ENCODE measurements at regions not wholly inside any gene's neighbourhood (a gene's known extent, or its start where the extent isn't known, plus 50 kb on each side); places are given as distances from the start of the nearest gene placed in this dataset.

- no peaks in the 10 kb centered on the region for H3K9me3 ChIP-seq (ENCODE audit: insufficient read depth in 2 of 2, low read depth in 1 of 2, low read length in 1 of 2)
- no peak overlapping the region for H4K91ac ChIP-seq (replicated peaks; ENCODE audit: insufficient read length, low read length)
- no peak overlapping the region for H3K23ac ChIP-seq (ENCODE audit: insufficient read length)
- H3K79me1 ChIP-seq (ENCODE audit: low read depth, low read length), result no peaks in the 10 kb centered on the region
- no peak overlapping the region for H3K14ac ChIP-seq (ENCODE audit: insufficient read length)
- H4K5ac ChIP-seq (ENCODE audit: insufficient read length, low read depth, low read length), result no peak overlapping the region
- H3K4ac ChIP-seq (replicated peaks; ENCODE audit: insufficient read length, low read depth, low read length), result no peak overlapping the region
- H3K4me1 ChIP-seq (replicated peaks in 1 of 4; ENCODE audit: control insufficient read depth in 3 of 4, insufficient read depth in 4 of 4, low read length in 3 of 4), result no peaks in the 10 kb centered on the region
- H2AFZ ChIP-seq (ENCODE audit: low read length), result no peak overlapping the region
- H3K23me2 ChIP-seq (ENCODE audit: low read depth, low read length), result no peaks in the 10 kb centered on the region
- no peaks in the 10 kb centered on the region for H3K27me3 ChIP-seq (replicated peaks in 1 of 4; ENCODE audit: control insufficient read depth in 3 of 4, extremely low read depth in 1 of 4, insufficient read depth in 3 of 4, low read length in 3 of 4)
- no peak overlapping the region for H3K27ac ChIP-seq (ENCODE audit: low read depth, low read length)
- no peak overlapping the region for H2BK12ac ChIP-seq (ENCODE audit: low read depth, low read length)
- H3K9ac ChIP-seq (replicated peaks in 1 of 4; ENCODE audit: extremely low read depth in 1 of 4, low read depth in 3 of 4, low read length in 3 of 4), result no peak overlapping the region
- H2BK15ac ChIP-seq (ENCODE audit: low read length), result no peak overlapping the region
- no peak overlapping the region for H2BK5ac ChIP-seq (ENCODE audit: low read depth, low read length)
- H3K36me3 ChIP-seq (ENCODE audit: control insufficient read depth in 2 of 4, insufficient read depth in 4 of 4, low read length in 3 of 4), result no peaks in the 10 kb centered on the region
- H3K4me3 ChIP-seq (ENCODE audit: extremely low read depth in 1 of 4, insufficient read depth in 2 of 4, low read depth in 3 of 4, low read length in 4 of 4), result no peak overlapping the region
- H3K4me2 ChIP-seq (ENCODE audit: insufficient read depth in 1 of 2, low read depth in 2 of 2, low read length in 2 of 2), result no peak overlapping the region
- no peak for TF ChIP-seq E2F6 (IDR thresholded peaks at IDR 0.05)
- TF ChIP-seq BCL11A (IDR thresholded peaks at IDR 0.05; ENCODE audit: low read depth in 2 of 2, low read length in 2 of 2), result no peak
- TF ChIP-seq RFX5 (IDR thresholded peaks at IDR 0.05; ENCODE audit: borderline replicate concordance, low read depth, low read length), result no peak
- TF ChIP-seq CBX8 (IDR thresholded peaks at IDR 0.05; ENCODE audit: borderline replicate concordance, low read depth, low read length), result no peak
- no peak for TF ChIP-seq TBP (IDR thresholded peaks at IDR 0.05; ENCODE audit: low read depth, low read length)
- no peak for TF ChIP-seq CREB1 (IDR thresholded peaks at IDR 0.05)
- CTCF ChIA-PET (ENCODE audit: partially characterized antibody), result no interaction called here
- POLR2A ChIA-PET (ENCODE audit: partially characterized antibody), result no interaction called here
- no peak overlapping the region for H2AK5ac ChIP-seq (ENCODE audit: low read depth, low read length)
- H2BK20ac ChIP-seq (ENCODE audit: low read length), result no peak overlapping the region
- DNase-seq (ENCODE audit: low read depth in 1 of 2, low spot score in 2 of 2) (no peak), FAIRE-seq (no peak)
- no peaks in the 10 kb centered on the region for H3K79me2 ChIP-seq (ENCODE audit: control insufficient read depth in 1 of 2, insufficient read depth in 2 of 2, low read length in 2 of 2)
- H3K18ac ChIP-seq (ENCODE audit: extremely low read depth, low read length), result no peak overlapping the region
- no peaks in the 10 kb centered on the region for H4K20me1 ChIP-seq (replicated peaks in 1 of 2; ENCODE audit: control insufficient read depth in 1 of 2, insufficient read depth in 2 of 2, low read length in 2 of 2)
- no peak overlapping the region for H4K8ac ChIP-seq (ENCODE audit: extremely low read depth, insufficient read depth, low read length)
- no peak overlapping the region for H2BK120ac ChIP-seq (replicated peaks; ENCODE audit: low read depth, low read length)
- H3K56ac ChIP-seq (replicated peaks; ENCODE audit: insufficient read length, low read depth, low read length), result no peak overlapping the region
Observed at GRCh38 chr4:26148927-26149326, 171.9 kb upstream of the RBPJ start.

Data from H1 (cell line).